Endothelial cell of umbilical vein (primary cell): ENCODE measurements at regions not wholly inside any gene's neighbourhood (a gene's known extent, or its start where the extent isn't known, plus 50 kb on each side); places are given as distances from the start of the nearest gene placed in this dataset.

ENCODE experiments used
- BruUV-seq: library from RNA; stranded (reverse); fragments of 400-500 nt; replicated peaks from 2 replicates; lab custom pipeline; 2021; lab: Mats Ljungman, UMichigan
- CTCF ChIA-PET: fragments of 300-600, 350-600 bp; sonication (Branson Sonifier 250); formaldehyde crosslinking; loops from one replicate; lab custom pipeline; 2021; ENCODE audit warnings: antibody characterized with exemption, inconsistent platforms; lab: Charles Lee
- POLR2A ChIA-PET: fragments of 300-600, 350-600 bp; sonication (Branson Sonifier 250); formaldehyde crosslinking; loops from one replicate; lab custom pipeline; 2021; ENCODE audit warnings: antibody characterized with exemption, inconsistent platforms; lab: Charles Lee
- DNase-seq: peaks from one replicate; pipeline ENCODE4 v3.0.0-alpha.2; 2011; ENCODE audit warnings: low read depth, low spot score
- FAIRE-seq: peaks from 2 replicates; lab custom pipeline; 2011; peaks lifted over from hg19 to GRCh38; lab: Jason Lieb, UNC
- H2AFZ ChIP-seq: 2 replicates; pipeline ENCODE4 v1.6.0; 2012; ENCODE audit warnings: low read depth, low read length, control low read depth, inconsistent platforms
- H3K27ac ChIP-seq: 2 replicates; pipeline ENCODE4 v1.5.1; 2011; ENCODE audit warnings: low read depth, mild to moderate bottlenecking, control low read depth, low read length, moderate library complexity; ENCODE audit not compliant: insufficient read depth
- H3K27me3 ChIP-seq, 2 experiments: 2 replicates each; pipeline versions ENCODE4 v1.6.0 to v1.6.1; 2011; ENCODE audit warnings: low read length in 2 of 2, mixed read lengths in 1 of 2; ENCODE audit not compliant: control insufficient read depth in 2 of 2, insufficient read depth in 2 of 2
- H3K36me3 ChIP-seq, 2 experiments: 2 replicates in 1 of 2; 3 replicates in 1 of 2; pipeline ENCODE4 v1.5.1; 2011; ENCODE audit warnings: low read length in 2 of 2, mild to moderate bottlenecking in 1 of 2, moderate library complexity in 1 of 2; ENCODE audit not compliant: control insufficient read depth in 2 of 2, insufficient read depth in 2 of 2; ENCODE audit errors: extremely low read depth in 1 of 2
- H3K4me1 ChIP-seq: 3 replicates; pipeline ENCODE4 v1.5.1; 2011; ENCODE audit warnings: mild to moderate bottlenecking, low read length; ENCODE audit not compliant: control insufficient read depth, insufficient read depth; ENCODE audit errors: extremely low read depth
- H3K4me2 ChIP-seq: 2 replicates; pipeline ENCODE4 v1.6.1; 2011; ENCODE audit warnings: low read length, control low read depth, mixed read lengths; ENCODE audit not compliant: insufficient read depth
- H3K4me3 ChIP-seq, 3 experiments: fragments of 200-600 bp in 1 of 3; sonication (generic), shearing (Covaris generic) in 1 of 3; replicated peaks in 1 of 3; 2 replicates each; pipeline ENCODE4 v1.5.1; 2011 to 2016; ENCODE audit warnings: control low read depth in 3 of 3, low read length in 3 of 3, mild to moderate bottlenecking in 2 of 3, inconsistent platforms in 1 of 3, low read depth in 1 of 3, moderate library complexity in 1 of 3; ENCODE audit not compliant: insufficient read depth in 1 of 3
- H3K79me2 ChIP-seq: 2 replicates; pipeline ENCODE4 v1.6.0; 2012; ENCODE audit warnings: low read length, inconsistent platforms; ENCODE audit not compliant: control insufficient read depth, insufficient read depth
- H3K9ac ChIP-seq: replicated peaks from 2 replicates; pipeline ENCODE3; 2011; ENCODE audit warnings: low read length, control low read depth; ENCODE audit not compliant: insufficient read depth; ENCODE audit errors: extremely low read depth
- H3K9me1 ChIP-seq: replicated peaks from 3 replicates; pipeline ENCODE4 v1.6.0; 2011; ENCODE audit warnings: mild to moderate bottlenecking, low read length; ENCODE audit not compliant: control insufficient read depth, insufficient read depth; ENCODE audit errors: extremely low read depth
- H3K9me3 ChIP-seq: replicated peaks from 2 replicates; pipeline ENCODE4 v1.5.1; 2012; ENCODE audit warnings: low read length, inconsistent platforms; ENCODE audit not compliant: control insufficient read depth, insufficient read depth
- H4K20me1 ChIP-seq: replicated peaks from 2 replicates; pipeline ENCODE3; 2011; ENCODE audit warnings: mild to moderate bottlenecking, low read length; ENCODE audit not compliant: control insufficient read depth, insufficient read depth; ENCODE audit errors: extremely low read depth
- CTCF ChIP-seq, 2 donors: IDR thresholded peaks; 1 replicate in 1 of 2; 2 replicates in 1 of 2; pipeline ENCODE4 v1.5.1; 2011; ENCODE audit warnings: low read length in 2 of 2, mild to moderate bottlenecking in 2 of 2, moderate library complexity in 2 of 2, control low read depth in 1 of 2, inconsistent platforms in 1 of 2, low read depth in 1 of 2; ENCODE audit not compliant: insufficient read depth in 1 of 2; ENCODE audit errors: extremely low read depth in 1 of 2
- EZH2 ChIP-seq: IDR thresholded peaks from 2 replicates; pipeline ENCODE4 v1.6.1; 2012; ENCODE audit warnings: borderline replicate concordance, low read depth, mild to moderate bottlenecking, moderate library complexity, low read length, inconsistent platforms; ENCODE audit not compliant: severe bottlenecking
- FOS ChIP-seq: IDR thresholded peaks from 2 replicates; pipeline ENCODE4 v1.6.1; 2011; ENCODE audit warnings: mild to moderate bottlenecking, low read length, moderate library complexity, borderline replicate concordance; ENCODE audit not compliant: insufficient read depth
- GATA2 ChIP-seq: IDR thresholded peaks from 2 replicates; pipeline ENCODE4 v1.7.0; 2011; ENCODE audit warnings: low read depth, mild to moderate bottlenecking, moderate library complexity, mixed read lengths, low read length; ENCODE audit not compliant: insufficient read length, insufficient read depth
- JUN ChIP-seq: IDR thresholded peaks from 2 replicates; pipeline ENCODE4 v1.6.1; 2011; ENCODE audit warnings: borderline replicate concordance, low read depth; ENCODE audit not compliant: insufficient read length, insufficient read depth
- MAX ChIP-seq: IDR thresholded peaks from 2 replicates; pipeline ENCODE4 v1.6.1; 2011; ENCODE audit not compliant: insufficient read depth, insufficient read length
- MYC ChIP-seq: IDR thresholded peaks from one replicate; pipeline ENCODE4 v1.6.1; 2011; ENCODE audit warnings: mild to moderate bottlenecking, low read depth, low read length
- POLR2A ChIP-seq: IDR thresholded peaks from 2 replicates; pipeline ENCODE4 v1.6.1; 2012; ENCODE audit warnings: low read depth, mild to moderate bottlenecking, control low read depth, low read length
- POLR2AphosphoS5 ChIP-seq: IDR thresholded peaks from 2 replicates; pipeline ENCODE4 v1.6.1; 2012; ENCODE audit warnings: low read depth, mild to moderate bottlenecking, control low read depth, low read length, moderate library complexity; ENCODE audit not compliant: insufficient read depth
- dilution Hi-C: fragments of 300-500 bp; cut with MboI; formaldehyde crosslinking; loops from one replicate; pipeline ENCODE4 v1.15.0; 2019; ENCODE audit warnings: low sequenced_read_pairs; ENCODE audit not compliant: extremely low pct_ligation_motif_present
- intact Hi-C: fragments of 100-400 bp; cut with micrococcal nuclease; formaldehyde crosslinking; loops from one replicate; pipeline ENCODE4 v1.10.0; 2022

GRCh38 chr4:155506745-155507144 lies 130.0 kb upstream of the MAP9 start:
- Histone ChIP-seq H3K79me2 (no peaks in the 10 kb centered on the region), H3K4me1 (no peaks in the 10 kb centered on the region), H3K9ac (no peak overlapping the region), H4K20me1 (no peaks in the 10 kb centered on the region), H3K27ac (no peak overlapping the region), H3K4me2 (no peak overlapping the region), H3K9me3 (no peaks in the 10 kb centered on the region), H3K4me3 (no peak overlapping the region), H3K9me1 (no peaks in the 10 kb centered on the region), H3K36me3 (no peaks in the 10 kb centered on the region), H2AFZ (no peak overlapping the region), H3K27me3 (no peaks in the 10 kb centered on the region)
- FAIRE-seq = no peak
- intact Hi-C loops (no loop called here), dilution Hi-C loops (no loop called here)
- ChIA-PET POLR2A (no interaction called here), CTCF (interaction anchor here (1.2 kb wide), 1 partner anchor 281 kb away, joined by 3 read pairs; no protein-coding TSS in a partner anchor)
- TF ChIP-seq JUN (no peak), MYC (no peak), EZH2 (no peak), POLR2AphosphoS5 (no peak), MAX (no peak), POLR2A (no peak), FOS (no peak), GATA2 (no peak), CTCF (IDR thresholded peaks at IDR 0.05; ENCODE audit: extremely low read depth in 1 of 2, insufficient read depth in 1 of 2, low read depth in 1 of 2, low read length in 2 of 2) (no peak)
- DNase-seq = no peak
- BruUV-seq = no TSS peak
